NCI-H1436 (cell line): ENCODE measurements at regions not wholly inside any gene's neighbourhood (a gene's known extent, or its start where the extent isn't known, plus 50 kb on each side); places are given as distances from the start of the nearest gene placed in this dataset.
"Not testable (repeated sequence)": the region's sequence is repeated elsewhere in the genome, so short reads cannot be mapped to it uniquely, and the experiment has no call there.

Experiments
- DNase-seq: peaks from one replicate; lab custom pipeline; 2025; lab: John Stamatoyannopoulos, UW

DNA sequence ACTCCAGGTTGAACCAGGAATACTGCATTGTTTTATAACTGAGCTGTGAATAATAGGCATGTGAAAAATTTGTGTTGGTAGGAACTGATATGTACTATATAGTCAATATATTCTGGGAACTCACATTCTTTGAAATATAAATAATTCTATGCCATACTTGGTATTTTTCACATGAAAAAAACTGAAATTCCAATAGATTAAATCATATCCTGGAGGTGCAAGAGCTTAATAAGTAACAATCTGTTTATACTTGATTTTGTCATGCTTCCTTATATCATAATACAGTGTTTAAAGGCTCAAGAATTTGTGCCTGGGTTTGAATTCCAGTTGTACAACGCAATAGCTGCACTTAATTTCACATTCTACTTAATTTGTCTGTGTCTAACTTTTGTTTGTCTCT, 387.0 kb downstream of the USP25 start:
- no peak for DNase-seq

DNA sequence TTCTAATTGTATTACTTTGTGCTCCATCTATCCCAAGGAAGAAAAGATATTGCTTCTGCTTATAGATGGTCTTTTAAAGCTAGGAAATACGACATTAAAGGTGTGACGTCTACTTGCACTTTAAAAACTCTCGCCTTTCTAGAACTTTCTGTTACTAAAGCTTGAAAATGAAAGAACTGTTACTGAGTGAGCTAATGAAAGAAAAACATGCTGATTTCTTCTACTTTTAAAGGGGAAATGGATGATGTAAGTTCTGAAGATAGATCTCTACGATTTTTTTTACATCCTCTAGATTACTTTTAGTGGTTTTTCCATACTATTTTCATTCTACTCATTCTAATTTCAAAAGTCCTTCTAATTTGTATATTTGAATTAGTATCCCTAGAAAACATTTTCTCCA, 387.5 kb downstream of the USP25 start:
- DNase-seq: no peak

DNA sequence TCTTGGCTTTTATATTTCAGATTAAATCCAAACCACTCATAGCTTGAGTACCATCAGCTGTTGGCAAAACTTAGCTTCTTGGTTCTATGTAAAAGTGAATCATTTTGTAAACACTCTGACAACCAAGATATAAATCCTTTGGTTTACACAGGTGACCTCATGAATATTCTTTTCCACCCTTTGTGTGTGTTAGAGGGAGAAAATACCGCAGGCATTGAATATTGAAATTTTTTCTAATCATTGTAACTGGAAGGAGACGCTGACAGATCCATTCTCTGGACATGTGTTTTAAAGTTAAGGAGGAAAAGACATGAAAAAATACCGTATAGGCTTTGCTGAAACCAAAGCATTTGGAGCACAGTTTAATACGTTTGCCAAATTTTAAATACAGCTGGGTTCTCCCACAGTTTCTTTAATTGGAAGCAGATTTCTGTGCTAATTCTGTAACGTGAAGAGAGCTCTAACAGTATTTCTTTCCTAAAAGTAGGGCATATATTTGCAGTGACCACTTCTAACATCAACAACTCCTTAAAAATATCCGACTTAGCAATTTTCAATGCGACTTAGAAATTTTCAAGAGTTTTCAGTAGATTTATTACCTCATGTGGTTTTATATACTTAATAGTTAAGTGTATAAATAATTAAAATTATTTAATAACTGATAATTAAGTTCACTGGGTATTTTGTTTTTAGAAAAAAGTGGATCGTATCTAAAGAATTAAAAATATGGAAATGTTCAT, 388.2 kb downstream of the USP25 start:
- no peak for DNase-seq

DNA sequence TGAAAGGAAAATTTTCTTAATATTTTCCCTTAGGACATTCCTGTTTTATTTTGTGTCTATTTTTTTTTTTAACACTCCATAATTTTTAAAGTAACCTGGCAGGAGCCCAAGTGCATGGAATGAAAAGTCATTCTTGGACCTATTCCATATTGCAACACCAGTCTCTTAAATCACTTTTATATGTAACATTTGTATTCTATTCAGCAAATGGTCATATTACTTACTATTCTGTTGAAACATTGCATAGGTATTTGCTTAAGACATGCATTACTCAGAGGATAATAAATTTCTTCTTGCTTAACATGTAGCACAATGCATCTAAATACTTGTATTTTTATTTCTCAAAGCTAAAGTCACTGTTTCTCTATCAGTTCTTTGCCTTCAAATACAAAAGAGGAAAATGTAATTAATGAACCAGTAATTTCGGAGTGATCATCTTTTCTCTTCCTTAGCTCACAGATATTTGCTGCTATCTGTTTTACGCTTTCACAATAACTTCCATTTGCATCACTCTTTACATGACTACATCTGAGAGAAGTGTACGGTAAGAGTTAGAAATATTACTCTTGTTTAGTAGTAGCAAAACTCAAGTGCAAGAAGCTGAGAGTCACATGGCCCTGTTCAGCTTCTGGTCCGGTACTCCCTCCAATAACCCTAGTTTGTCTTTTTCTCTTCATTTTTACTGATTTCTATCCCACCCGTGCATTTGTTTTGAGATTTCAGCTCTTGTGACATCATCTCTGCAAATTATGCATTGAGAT, 394.8 kb downstream of the USP25 start:
- no peak for DNase-seq

DNA sequence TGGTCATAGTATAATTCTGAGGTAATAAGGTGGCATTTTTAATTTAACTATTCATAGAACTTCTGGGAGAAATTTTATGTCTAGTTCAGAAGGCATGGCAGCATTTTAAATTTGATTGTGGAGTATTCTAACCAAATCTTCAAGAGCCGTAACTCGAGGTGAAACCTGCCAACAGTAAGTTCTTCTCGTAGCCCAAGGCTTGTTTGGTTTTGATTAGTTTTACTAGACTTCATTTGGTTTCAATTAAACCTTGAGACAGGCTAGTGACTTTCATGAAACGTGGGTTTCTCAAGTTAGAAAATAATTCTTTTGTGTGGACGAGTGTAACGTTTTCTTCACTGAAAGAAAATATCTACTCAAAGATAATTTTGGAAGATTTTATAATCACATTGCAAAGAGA, 395.5 kb downstream of the USP25 start:
- no peak for DNase-seq

DNA sequence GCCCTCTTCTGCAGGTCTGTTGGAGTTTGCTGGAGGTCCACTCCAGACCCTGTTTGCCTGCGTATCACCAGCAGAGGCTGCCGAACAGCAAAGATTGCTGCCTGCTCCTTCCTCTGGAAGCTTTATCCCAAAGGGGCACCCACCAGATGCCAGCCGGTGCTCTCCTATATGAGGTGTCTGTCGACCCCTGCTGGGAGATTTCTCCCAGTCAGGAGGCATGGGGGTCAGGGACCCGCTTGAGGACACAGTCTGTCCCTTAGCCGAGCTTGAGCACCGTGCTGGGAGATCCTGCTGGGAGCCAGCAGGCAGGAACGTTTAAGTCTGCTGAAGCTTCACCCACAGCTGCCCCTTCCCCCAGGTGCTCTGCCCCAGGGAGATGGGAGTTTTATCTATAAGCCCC, 402.7 kb downstream of the USP25 start:
- not testable (repeated sequence) for DNase-seq

DNA sequence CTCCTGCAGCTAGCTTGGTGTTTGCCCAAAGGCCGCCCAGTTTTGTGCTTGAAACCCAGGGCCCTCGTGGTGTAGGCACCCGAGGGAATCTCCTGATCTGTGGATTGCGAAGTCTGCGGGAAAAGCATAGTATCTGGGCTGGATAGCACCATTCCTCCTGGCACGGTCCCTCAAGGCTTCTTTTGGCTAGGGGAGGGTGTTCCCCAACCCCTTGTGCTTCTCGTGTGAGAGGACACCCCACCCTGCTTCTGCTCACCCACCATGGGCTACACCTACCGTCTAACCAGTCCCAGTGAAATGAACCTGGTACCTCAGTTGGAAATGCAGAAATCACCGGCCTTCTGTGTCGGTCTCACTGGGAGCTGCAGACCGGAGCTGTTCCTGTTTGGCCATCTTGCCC, 403.5 kb downstream of the USP25 start:
- DNase-seq: no peak

DNA sequence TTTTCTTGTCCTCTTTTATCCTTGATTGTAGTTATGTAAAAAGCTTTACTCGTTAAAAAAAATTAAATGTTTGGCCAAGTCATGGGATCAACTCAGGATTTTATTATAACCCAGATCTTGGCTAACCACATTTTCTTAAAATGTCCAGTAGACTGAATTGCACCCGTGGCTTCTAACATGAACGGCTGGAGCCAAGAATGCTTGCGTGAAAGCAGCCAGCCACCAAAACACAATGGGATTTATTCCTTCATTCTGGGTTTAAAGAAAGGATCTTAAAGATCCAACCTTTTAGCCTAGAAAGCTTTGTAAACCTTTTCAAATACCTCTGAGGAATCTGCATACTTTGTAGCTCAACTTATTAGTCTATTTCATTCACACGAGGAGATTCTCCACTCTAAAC, 404.4 kb downstream of the USP25 start:
- DNase-seq: no peak

DNA sequence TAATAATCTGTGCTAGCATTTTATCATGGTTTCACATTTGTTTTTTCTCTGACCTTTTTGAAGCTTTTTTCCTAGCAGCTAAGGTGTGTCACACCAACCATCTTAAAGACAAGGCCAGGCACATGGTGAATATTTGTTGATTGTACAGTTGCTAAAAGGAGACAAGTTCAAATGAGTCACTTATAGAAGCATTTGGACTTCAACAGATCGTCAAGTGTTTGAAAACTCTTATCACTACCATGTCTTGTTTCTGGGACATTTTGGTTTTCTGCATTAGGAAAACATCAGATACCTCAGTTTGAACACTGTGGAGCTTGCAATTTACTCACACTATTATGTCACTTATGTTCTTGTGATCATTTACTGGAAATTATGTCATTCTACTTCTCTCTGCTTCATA, 407.3 kb downstream of the USP25 start:
- DNase-seq: no peak

DNA sequence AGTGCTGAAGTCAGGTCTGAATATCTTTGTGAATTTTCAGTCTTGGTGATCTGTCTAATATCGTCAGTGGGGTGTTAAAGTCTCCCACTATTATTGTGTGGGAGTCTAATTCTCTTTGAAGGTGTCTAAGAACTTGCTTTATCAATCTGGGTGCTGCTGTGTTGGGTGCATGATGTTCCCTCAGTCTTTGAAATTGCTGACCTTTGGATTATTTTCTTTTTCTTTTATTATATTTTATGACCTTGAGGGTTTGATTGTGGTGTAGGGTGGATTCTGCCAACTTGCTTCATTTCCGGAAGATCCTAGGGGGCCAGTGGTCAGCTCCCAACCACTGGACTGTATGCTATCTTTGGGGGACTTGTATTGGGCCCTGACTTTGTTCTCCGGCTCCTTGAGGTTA, 415.3 kb downstream of the USP25 start:
- no peak for DNase-seq

DNA sequence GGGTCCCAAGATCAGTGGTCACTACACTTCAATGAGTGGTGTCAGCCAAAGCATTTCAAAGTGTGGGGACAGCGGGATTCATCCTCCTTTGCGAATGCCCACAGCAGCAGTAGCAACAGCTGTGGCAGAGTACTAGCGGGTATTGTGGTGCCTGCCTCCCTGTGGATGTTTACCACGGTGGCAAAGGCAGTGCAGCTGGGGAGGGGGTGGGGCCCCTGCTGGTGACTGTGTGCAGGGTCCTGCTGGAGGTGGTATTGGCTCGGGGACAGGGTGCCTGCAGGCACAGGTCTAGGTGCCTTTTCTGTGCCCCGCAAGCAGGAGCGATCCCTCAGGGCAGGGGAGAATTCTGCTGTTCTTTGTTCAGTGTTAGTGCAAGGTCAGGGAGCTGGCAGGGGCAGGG, 415.7 kb downstream of the USP25 start:
- no peak for DNase-seq

DNA sequence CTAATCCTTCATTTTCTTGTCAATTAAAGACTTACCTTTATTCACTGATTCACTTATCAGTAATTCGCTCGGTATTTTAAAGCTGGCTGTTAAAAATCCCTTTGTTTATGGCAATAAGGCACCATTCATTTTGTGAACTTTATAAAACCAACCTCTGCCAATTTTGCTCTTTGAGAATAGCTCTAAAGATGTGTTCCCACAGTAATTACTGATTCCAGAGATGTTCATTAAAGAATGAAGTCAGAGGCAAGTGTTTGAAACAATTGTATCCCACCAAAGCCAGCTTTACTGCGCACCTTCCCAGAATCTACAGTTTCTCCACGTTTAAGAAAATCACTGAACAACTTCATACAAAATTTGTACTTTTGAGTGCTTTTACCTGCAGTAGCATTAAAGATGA, 424.5 kb downstream of the USP25 start:
- DNase-seq: no peak

DNA sequence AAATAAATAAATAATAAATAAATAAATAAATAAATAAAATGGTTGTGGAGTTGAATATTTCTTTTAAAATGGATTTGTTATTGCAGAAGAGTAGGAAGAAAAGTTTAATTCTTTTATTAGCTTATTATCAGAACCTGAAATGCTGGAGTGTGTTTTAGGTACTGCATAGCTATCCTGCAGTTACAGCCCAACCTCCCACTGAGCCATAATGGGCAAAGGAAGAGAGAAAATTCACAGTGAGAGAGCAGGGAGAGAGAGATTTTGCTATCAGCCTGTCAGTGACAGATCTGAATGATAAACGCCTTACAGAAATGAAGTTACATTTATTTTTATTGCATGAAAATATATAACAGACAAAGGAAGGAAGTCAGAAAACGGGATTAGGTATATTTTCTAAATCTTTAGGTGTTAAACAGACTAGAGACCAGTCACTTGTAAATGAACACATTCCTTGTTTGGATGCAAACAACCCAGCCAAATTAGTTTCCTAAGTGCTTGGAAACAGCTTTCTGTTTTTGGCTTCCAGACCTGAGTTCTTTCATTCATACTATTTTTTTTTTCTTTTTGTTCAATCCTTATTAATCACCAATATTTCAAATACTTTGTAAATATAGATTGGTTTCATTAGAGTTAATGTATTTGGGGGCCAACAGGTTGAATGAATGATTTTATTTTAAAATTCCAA, 425.3 kb downstream of the USP25 start:
- no peak for DNase-seq

DNA sequence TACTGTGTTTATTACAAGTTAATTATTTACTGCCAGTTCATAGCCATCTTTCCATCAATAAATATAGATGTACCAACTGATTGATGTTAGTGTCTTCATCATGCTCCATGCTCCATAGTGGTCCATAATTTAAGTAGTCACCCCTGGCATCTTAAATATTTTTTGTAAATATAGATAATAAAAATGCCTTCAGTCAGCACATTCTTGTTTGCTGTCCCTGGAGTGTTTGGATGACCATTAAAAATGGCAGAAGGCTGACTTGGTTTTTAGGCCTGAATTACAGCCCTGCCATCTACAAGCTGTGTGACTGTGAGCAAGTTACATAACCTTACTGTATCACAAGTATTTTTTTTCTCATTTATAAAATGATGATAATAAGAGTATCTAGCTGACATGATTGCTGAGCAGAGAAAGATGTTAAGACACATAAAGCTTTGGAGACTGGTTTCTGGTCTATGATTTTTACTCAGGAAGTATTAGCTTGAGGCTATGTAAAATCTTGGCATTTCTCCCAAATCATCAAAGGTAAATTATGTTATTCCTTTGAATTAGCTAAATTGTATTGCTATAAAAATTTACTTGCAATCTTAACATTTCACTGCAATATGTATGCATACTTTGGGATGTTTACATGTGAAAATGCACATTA, 427.2 kb downstream of the USP25 start:
- DNase-seq: no peak

DNA sequence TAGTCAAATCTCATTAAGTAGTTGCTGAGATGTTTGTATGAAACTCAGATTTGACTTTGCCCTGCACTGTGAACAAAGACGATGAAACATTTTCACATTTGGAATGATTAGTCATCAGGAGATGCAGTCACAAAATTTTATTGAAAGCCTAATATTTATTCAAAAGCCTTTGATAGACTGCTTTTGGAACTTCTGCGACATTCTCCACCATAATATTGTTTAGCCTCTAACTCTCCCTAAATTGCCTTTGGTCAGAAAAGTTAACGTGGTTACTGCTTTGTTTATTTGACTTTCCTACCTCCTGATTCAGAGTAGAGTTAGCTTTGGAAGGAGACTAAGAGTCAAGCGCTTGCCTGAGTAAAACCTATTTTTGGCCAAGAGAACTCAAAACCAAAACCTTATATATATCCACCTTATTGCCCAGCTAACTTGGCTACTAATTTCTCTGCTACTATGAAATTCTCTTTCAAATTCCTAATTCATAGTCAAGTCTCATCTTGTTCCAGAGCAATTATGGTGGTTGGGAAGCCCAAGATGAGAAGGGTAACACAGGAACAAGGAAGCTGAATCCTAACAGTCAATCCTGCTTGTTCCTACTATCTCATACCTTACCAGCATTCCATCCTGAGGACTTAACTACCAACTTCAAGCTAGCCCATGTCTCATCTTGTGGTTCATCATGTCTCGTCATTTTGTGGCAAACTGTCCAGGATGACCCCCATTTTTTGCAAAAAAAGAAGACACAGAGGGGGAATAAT, 429.6 kb downstream of the USP25 start:
- no peak for DNase-seq

DNA sequence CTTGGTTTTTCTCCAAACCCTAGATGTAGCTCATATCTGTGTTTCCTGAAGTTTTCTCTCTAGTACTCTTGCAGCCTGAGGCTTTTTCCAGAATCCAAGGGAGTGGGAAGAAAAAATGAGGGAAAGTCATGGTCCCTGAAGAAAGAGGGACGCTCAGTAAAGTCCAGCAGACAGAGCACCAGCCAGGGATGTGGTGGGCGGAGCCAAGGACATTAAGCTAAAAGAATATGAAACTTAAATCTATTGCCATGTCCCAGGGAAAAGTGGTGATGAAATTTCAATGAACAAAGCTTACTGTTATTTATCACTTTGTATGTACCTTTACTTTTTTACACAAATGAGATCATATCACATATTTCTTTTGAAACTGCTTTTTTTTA, 430.2 kb downstream of the USP25 start:
- no peak for DNase-seq

DNA sequence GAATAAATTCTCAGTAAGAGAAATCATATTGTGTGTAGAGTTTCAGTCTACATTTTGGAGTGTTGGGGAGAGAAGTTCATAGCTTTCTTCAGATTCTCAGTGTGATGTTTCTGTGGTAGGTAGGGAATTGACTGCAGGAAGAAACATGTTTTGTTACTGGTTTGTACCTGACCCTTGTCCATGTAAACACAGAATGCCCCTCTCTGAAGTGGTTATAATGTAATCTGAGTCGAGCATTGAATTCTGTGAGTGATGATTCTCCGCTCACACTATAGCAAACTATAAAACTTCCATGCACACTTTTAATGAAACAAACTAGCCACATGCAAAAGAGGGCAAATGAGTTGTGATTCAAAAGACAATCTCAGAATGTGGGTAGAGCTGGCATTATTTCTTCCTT, 433.2 kb downstream of the USP25 start:
- DNase-seq: no peak

DNA sequence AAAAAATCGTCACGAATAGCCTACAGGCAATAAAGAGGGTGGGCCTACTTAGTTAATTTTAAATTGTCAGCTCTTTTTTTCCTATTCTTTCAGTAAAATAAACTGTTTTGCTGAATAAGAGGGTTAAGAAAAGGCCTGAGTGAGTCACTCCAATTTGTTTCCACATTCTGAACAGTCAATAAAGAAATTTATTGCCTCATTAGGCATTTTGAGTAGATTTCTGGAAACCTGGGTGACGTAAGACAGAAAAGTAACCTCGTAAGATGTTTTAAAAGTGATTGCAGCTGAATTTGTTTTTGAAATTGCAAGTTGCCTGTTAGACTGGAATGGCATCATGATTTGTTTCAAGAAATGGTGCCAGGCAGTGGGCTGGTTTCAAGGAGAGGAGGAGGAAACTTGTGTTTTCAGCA, 439.3 kb downstream of the USP25 start:
- no peak for DNase-seq

DNA sequence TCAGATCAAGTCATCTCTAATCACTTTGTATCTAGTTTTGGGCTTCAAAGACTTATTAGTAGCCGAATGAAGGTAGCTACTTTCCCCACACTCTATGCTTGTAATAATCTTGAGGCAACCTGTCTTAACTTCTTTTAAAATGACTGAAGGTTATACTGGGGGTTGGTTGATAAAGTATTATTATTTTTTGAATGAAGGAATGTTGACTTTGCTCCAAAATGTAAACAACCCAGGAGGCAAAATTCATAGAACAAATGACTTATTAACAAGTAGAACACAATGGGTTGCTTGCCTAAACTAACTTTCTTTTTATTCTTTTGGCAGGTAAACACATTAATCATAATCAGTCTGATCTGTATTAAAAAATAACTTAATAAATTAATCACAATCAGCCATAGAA, 440.0 kb downstream of the USP25 start:
- no peak for DNase-seq

DNA sequence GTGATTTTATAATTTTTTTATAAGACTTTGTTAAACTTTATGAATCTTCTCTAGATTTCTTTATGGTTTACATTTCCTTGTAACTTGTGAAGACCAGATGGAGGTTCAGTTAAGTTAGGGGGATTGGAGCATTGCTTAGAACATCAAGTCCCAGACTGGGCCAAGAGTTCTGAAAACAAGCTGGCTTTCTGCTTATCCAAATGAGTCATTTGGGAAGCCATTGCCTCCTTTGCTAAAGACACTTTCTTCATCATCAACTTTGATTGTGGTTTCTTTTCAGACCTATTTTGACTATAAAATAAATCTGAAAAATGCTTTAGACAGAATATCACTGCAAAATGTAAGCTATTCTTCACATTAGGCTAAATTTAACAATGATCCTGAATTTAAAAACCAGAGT, 446.8 kb downstream of the USP25 start:
- no peak for DNase-seq

DNA sequence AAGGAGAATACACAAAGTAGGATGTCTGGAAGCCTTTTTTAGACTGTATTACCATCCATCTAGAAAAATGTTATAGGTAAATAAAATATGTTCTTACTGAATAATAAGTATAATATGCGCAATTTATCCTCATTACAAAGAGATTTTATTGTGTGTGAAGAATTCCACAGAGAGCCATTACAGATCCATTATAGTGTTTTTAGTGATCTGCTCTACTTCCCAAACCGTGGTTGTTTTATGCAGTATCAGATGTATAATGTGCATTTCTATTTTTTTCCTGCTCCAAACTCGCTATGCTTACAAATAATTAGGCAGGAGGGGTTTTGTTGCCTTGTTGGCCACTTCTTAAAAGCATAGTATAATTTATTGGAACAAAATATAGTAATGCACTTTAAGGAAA, 447.8 kb downstream of the USP25 start:
- DNase-seq: no peak

DNA sequence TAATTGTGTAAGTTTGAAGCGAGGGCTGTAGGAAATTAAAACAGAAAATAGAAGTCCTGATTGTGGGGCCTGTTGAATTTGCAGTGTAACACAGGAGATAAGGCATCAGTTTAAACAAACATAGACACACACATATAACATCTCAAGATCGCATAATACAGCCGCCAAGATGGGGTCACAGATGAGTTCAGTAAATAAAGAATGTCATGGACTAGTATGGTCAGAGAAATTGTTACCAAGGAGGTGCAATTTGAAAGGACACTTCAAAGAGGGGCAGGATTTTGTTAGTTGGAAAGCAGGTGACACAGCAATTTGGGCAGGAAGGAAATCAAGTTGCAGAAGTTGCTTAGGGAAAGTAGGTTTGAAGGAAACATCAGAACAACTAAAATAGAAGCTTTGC, 450.0 kb downstream of the USP25 start:
- no peak for DNase-seq
